ENCODE measurements at regions not wholly inside any gene's neighbourhood (a gene's known extent, or its start where the extent isn't known, plus 50 kb on each side); places are given as distances from the start of the nearest gene placed in this dataset.
"Not testable (repeated sequence)": the region's sequence is repeated elsewhere in the genome, so short reads cannot be mapped to it uniquely, and the experiment has no call there.

DNA sequence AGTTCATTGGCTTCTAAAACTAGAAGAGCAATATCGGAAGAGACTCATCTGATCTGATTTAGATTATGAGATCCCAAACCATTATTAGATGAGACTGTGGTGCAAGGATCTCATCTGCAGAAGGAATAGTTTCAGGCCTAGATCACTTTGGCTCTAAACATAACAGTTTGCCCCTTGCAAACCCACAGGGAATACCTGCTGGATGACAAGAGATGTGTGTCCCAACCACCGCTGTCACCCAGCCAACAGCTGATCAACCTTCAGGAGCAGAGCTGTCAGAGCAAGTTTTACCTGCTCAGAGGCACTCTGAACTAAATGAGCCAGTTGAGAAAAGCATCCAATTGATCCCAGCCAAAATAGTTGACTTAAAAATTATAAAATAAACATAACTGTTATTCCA is 64.0 kb upstream of the ST3GAL6 start:
- TF ChIP-seq, protein P1, sequence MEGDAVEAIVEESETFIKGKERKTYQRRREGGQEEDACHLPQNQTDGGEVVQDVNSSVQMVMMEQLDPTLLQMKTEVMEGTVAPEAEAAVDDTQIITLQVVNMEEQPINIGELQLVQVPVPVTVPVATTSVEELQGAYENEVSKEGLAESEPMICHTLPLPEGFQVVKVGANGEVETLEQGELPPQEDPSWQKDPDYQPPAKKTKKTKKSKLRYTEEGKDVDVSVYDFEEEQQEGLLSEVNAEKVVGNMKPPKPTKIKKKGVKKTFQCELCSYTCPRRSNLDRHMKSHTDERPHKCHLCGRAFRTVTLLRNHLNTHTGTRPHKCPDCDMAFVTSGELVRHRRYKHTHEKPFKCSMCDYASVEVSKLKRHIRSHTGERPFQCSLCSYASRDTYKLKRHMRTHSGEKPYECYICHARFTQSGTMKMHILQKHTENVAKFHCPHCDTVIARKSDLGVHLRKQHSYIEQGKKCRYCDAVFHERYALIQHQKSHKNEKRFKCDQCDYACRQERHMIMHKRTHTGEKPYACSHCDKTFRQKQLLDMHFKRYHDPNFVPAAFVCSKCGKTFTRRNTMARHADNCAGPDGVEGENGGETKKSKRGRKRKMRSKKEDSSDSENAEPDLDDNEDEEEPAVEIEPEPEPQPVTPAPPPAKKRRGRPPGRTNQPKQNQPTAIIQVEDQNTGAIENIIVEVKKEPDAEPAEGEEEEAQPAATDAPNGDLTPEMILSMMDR (IDR thresholded peaks at IDR 0.05; ENCODE audit: borderline replicate concordance, control extremely low read depth, extremely low read depth, insufficient read depth, missing control alignments): no peak

DNA sequence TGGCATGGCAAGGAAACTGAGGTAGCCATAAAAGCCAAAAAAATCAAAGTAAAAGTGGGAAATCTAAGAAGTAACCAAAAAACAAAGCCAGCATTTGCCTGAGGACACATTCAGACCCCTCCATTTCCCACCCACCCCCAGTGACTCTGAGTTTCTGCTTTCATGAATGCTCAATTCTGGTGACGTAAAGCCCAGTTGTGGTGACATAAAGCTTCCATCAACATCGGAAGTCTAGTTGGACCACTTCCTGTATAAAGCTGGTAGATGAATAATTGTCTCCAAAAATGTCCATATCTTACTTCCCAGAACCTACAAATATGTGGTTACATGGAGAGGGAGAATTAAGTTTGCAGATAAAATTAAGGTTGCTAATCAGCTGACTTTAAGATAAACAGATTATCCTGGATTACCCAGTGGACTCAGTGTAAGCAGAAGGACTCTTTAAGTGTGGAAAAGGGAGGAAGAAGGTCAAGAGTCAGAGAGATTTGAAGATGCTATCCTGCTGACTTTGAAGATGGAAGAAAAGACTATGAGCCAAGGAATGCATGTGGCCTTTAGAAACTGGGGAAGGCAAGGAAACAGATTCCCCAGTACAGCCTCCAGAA is 62.0 kb upstream of the ST3GAL6 start:
- no peak for DNase-seq (ENCODE audit: low spot score)
- TF ChIP-seq, protein P1 (IDR thresholded peaks at IDR 0.05; ENCODE audit: borderline replicate concordance, control extremely low read depth, extremely low read depth, insufficient read depth, missing control alignments): no peak

More for the DNA sequence above, 64.0 kb upstream of the ST3GAL6 start:
- no peak for DNase-seq (ENCODE audit: low spot score)
- in situ Hi-C loops (cut with MboI; ENCODE audit: low sequenced_read_pairs, unreplicated experiment): no loop called here

GRCh38 chr3:98702166-98702565 is 61.0 kb upstream of the ST3GAL6 start:
- DNase-seq (ENCODE audit: low spot score): no peak
- TF ChIP-seq, protein P1 (IDR thresholded peaks at IDR 0.05; ENCODE audit: borderline replicate concordance, control extremely low read depth, extremely low read depth, insufficient read depth, missing control alignments): no peak
- in situ Hi-C loops (cut with MboI; ENCODE audit: low sequenced_read_pairs, unreplicated experiment): no loop called here

More for the DNA sequence above, 62.0 kb upstream of the ST3GAL6 start:
- in situ Hi-C loops (cut with MboI; ENCODE audit: low sequenced_read_pairs, unreplicated experiment): no loop called here

DNA sequence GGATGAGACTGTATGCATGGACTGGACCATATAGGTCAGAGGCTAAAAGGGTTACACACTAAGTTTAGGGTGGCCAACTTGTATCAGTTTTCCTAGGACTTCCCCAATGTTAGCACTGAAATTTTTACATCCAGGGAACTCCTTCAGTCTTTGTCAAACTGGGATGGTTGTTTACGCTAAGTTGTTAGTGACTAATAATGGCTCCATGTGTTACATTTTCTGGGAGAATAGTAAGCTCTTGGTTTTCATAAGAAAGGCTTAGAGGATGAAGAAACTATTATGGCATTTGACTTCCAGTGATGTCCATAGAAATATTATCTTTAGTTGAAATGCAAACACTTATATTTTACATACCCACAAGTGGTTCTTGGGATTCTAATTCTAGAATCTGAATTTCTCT is 57.9 kb upstream of the ST3GAL6 start:
- TF ChIP-seq, protein P1 (IDR thresholded peaks at IDR 0.05; ENCODE audit: borderline replicate concordance, control extremely low read depth, extremely low read depth, insufficient read depth, missing control alignments): no peak
- in situ Hi-C loops (cut with MboI; ENCODE audit: low sequenced_read_pairs, unreplicated experiment): no loop called here
- DNase-seq (ENCODE audit: low spot score): no peak

GRCh38 chr3:98705694-98706093 is 57.4 kb upstream of the ST3GAL6 start:
- in situ Hi-C loops (cut with MboI; ENCODE audit: low sequenced_read_pairs, unreplicated experiment): no loop called here
- no peak for DNase-seq (ENCODE audit: low spot score)
- TF ChIP-seq, protein P1 (IDR thresholded peaks at IDR 0.05; ENCODE audit: borderline replicate concordance, control extremely low read depth, extremely low read depth, insufficient read depth, missing control alignments): no peak

DNA sequence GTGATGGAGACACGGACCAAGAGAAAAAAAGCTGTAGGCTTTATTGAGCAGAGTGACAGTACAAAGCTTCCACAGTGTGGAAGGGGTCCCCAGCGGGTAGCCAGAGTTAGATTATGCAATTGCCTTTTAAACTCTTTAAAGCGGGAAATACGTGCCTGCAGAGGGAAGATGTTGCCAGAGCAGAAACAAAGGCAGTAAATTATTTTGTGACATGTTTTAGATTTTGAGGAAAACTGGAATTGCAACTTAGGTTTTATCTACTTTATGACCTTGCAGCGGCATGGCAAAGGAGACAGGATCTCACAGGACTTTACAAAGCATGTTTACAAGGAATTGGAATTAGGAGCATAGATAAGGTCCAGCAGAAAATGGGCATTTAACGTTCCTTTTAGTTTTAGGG is 54.5 kb upstream of the ST3GAL6 start:
- in situ Hi-C loops (cut with MboI; ENCODE audit: low sequenced_read_pairs, unreplicated experiment); DNase-seq (ENCODE audit: low spot score): not testable (repeated sequence)

DNA sequence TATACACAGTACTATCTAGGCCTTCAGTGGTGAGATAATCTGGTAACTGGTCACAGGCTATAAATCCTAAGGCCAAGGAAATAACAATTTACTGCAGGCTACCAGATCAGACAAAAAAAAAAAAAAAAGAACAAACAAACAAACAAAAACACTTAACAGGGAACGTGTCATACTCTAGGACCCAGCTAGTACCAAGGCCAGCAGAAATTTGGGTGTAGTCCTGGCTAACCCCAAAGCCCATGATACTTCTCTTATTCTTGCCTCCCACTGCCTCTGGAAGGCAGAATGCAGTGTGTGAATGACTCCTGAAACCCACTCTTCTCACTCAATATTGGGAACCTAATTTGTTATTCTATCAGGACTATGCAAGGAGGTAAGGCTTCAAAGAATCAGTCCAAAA is 53.7 kb upstream of the ST3GAL6 start:
- TF ChIP-seq, protein P1 (IDR thresholded peaks at IDR 0.05; ENCODE audit: borderline replicate concordance, control extremely low read depth, extremely low read depth, insufficient read depth, missing control alignments): no peak
- in situ Hi-C loops (cut with MboI; ENCODE audit: low sequenced_read_pairs, unreplicated experiment): no loop called here
- DNase-seq (ENCODE audit: low spot score): no peak
